HG02759 (cell line): ENCODE measurements at regions not wholly inside any gene's neighbourhood (a gene's known extent, or its start where the extent isn't known, plus 50 kb on each side); places are given as distances from the start of the nearest gene placed in this dataset.
"Not testable (repeated sequence)": the region's sequence is repeated elsewhere in the genome, so short reads cannot be mapped to it uniquely, and the experiment has no call there.

Source experiments
- ATAC-seq: cut with Tn5 transposase; IDR thresholded peaks from one replicate; pipeline ENCODE4 v1.9.1; 2021; ENCODE audit warnings: mild to moderate bottlenecking, moderate library complexity; ENCODE audit not compliant: unreplicated experiment

DNA sequence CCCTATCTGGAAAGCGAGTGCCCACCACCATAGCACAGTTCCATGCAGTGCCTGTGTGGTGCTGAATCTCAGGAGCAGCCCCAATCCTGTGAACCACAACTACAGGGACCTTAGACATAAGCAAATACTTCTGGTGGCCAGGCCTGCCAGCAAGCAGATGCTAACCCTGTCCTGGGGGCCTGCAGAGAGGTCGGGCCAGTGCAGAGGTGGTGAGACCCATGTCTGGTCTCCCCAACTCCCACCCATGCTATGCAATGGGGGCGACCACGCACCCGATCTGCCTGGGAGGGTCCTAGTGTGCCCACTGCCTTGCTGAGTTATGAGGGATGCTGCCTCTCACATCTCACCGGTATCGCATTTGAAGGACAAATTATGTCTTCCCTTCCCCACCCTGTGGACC lies 151.6 kb upstream of the ZNF337 start:
- ATAC-seq: no peak

DNA sequence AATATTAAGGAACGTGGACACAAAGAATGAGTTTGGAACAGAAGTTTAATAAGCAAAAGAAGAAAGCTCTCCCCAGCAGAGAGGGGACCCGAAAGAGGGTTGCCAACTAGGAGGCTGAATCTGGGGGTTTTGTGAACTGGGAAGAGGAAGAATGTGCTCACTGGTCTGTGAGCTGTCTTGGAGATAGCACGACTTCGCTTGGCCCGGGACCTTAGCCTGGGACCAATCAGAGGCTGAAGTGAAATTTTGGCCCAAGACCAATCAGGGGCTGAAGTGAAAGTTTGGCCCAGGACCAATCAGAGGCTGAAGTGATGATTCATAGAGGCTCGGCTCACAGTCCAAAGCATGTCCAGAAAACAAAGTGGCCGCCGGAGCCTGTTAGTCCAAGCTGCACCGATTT lies 148.0 kb upstream of the ZNF337 start:
- ATAC-seq: not testable (repeated sequence)

DNA sequence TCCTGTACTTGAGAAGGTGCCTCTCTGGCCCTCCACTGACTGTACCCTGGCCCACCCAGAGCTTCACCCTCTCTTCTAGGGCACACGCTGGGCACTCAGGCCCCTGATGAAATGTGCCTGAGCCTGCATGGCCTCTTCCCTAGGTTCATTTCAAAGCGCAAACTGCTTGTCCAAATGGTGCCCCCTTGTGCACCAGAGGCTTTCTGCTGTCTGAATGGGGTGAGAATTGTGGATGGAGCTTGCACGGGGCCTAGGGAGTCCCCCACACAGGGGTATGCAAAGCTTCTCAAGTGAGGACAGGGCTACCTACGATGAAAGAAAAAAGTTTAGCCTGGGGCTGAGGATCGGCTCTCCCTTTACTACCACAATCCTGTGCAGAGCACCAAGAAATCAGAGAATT lies 116.9 kb upstream of the ZNF337 start:
- not testable (repeated sequence) for ATAC-seq

DNA sequence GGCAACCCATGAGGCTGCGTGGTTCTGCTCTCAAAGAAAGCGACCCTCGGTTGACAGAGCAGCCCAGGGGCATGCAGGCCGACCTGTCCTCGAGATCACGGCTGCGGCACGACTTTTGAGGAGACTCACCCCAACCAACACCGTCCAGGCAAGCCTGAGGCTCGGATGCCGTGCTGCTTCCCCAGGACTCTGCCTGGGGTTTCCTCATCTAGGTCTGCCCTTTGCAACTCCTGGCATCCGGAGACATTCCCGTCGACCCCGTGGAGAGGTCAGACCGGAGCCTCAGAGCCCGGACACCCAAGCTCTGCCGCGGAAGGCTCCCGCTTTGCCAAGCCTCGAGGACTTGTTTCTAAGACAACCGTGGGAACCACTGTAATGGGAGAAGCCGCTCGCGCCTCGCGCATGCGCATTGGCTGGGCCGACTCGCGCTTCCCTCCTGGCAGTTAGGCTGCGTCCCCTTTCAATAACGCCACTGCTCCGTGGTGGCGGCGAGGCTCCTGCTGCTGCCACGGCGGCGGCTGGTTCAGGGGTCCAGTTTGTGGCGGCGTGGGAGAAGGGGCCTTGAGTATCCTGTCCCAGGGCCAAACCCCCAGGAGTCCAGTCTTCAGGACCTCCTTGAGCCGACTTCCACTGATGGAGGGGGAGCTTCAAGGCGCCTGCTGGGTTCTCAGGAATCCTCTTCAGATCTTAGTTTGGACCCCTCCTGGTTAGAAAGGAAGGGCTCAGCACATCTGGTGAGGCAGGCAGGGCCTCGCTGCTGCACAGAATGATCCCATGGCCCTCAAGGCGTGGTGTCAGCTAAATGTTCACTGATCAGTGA lies 101.7 kb upstream of the ZNF337 start:
- ATAC-seq: not testable (repeated sequence)

DNA sequence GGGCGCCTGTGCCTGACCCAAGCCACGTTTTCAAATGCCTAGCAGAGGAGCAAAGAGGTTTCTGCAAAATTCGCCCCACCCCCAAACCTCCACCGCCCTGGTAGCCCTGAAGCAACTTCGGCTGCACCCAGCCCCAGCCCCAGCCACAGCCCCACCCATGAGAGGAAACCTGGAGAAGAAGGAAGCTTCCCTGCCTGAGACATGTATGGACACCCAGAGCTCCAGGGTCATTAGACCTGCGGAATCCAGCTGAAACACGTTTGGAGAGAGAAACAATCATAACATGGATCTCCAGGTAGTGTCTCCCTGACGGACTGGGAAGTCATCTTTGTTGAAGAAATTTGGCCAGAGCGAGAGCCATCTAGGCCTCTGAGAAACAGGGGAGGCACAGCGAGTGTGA lies 100.4 kb upstream of the ZNF337 start:
- not testable (repeated sequence) for ATAC-seq

DNA sequence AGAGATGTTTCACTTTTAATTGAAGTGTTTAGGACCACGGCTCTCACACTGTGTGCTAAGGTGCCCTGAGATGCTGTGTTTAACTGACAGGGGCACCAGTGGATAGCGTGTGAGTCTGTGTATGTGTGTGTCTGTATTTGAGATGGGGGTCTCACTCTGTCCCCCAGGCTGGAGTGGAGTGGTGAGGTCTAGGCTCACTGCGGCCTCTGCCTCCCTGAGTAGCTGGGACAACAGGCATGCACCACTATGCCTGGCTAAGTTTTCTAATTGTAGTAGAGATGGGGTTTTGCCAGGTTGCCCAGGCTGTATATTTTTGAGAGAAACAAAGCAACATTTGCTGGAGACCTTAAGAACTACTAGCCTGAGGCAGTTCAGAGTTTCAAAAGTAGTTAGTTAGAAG lies 80.6 kb upstream of the ZNF337 start:
- not testable (repeated sequence) for ATAC-seq

DNA sequence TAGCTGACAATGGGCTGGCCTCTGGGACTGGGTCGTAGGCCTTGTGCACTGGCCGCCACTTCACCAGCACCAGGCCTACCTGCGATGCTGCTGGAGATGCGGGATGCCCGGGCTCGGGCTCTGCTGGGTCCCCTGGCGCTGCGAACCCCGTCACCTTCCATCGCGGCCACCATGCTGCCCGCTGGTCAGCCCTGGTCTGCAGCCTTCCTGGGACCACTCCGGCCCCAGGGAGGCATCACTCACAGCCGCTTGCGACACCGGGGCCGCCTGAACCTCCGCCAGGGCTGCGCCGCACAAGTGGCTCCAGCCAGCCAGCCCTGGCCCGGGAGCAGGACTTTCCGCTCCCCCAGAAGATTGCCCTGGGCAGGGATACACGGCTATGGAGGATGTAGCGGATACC lies 78.1 kb upstream of the ZNF337 start:
- ATAC-seq: not testable (repeated sequence)

DNA sequence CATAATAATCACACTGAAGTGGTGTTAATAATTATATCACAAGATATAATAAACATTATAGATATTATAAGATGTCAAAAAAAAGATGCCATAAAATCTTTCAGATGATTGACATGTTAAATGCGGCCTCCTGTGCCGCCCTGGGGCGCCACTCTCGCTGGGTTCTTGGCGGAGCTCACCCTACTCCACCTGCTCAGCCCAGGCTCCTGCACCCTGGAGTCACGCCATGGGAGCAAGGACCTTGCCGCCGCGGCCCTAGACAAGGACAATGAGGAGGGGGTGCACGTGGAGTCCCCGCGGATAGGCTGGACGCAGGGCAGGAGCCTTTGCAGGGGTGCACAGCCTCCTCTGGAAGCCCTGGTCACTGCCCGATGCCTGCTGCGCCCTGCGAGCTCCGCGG lies 77.5 kb upstream of the ZNF337 start:
- ATAC-seq: not testable (repeated sequence)

DNA sequence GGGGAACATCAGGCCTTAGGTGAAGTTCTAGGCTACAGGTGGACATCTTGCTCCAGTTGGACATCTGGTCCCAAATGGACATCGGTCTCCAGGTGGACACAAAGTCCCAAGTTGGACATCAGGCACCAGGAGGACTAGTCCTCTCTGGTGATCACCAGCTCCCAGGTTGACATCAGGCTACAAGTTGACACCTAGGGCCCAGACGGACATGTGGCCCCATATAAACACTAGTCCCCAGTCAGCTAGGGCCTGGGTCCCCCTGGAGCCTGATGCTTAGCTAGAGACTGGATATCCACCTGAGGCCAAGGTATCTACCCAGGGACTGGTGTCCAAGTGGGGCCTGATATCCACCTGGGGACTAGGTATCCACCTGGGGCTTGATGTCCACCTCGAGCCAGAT lies 75.8 kb upstream of the ZNF337 start:
- ATAC-seq: not testable (repeated sequence)

DNA sequence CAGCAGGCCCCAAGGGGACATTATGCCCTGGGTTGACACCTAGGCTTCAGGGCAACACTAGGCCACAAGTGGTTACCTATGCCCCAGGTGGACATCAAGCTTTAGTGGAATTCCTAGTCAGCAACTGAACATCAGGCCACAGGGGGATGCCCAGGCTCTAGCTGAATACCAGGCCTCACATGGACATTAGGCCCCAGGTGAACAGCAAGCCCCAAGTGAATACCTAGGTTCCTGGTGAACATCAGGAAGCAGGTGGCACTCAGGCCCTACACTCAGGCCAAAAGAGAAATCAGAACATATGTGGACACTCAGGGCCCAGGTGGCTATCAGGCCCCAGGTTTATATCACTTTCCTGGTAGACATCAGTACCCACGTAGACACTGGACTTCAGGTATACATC lies 75.2 kb upstream of the ZNF337 start:
- not testable (repeated sequence) for ATAC-seq

DNA sequence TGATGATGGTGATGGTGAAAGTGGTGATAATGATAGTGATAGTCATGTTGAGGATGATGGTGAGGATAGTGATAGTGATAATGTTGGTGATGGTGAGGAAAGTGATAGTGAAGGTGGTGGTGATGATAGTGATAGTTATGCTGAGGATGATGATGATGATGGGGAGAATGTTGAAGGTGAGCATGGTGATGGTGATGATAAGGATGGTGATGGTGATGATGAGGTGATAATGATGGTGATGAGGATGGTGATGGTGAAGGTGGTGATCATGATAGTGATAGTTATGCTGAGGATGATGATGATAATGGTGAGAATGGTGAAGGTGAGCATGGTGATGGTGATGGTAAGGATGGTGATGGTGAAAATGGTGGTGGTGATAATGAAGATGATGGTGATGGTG lies 64.9 kb upstream of the ZNF337 start:
- no peak for ATAC-seq

DNA sequence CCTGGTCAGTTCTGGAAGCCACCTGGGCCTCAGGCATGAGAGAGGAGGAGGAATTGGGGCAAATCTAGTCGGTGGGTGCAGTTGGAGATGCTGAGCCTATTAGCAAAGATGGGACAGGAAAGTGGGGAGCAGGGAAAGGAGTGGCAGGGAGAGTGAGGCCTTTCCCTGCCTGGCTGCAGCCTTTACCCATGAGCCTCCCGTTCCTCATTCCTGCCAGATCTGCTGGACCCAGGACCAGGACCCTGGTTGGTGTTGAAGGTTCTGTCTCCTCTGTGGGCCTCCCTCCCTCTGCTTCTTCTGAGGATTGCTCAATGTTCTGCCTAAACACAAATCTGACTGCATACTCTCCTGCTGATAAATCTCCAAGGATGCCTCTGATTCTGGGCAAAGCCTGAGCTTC lies 64.4 kb upstream of the ZNF337 start:
- ATAC-seq: not testable (repeated sequence)

DNA sequence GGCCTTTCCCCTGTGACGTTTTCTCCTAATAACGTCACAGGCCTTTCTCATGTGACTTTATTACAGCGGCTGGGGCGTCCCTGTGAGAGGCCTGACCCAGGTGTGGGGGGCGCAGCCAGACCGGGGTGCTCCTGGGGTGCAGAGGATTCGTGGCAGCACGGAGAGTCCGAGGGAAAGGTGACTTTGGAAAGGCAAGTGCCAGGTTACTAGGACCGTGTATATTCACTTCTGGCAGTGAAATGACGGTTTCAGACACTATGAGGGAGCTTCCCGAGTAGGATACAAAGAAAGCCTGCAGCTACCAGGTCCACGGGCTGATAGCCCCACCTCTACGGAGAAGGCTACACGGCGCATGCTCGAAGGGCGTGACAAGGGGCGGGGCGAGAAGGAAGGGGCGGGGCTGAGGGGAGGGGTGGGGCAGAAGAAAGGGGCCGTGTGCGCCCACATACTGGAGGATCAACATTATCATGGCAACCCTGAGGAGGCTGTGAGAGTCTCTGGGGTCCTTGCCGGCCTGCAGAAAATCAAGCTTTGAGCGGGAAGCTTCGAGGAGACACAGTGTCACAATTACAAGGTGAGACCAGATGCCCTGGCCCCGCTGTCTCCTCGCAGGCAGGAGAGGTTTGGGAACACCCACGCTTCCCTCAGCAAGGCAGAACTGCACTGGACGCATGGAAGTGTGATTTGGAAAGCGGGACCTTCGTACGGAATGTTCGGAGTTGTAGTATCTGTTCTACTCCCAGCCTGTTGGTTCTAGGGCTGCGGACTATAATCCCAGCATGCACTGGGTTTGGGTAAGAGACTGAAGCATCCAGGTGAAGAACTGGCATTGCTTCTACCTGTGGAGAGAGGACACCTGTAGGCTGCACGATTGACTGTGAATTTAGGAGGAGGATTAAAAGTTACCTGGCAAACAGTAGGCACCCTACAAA lies 54.4 kb upstream of the ZNF337 start:
- ATAC-seq: peak; percentile 81

DNA sequence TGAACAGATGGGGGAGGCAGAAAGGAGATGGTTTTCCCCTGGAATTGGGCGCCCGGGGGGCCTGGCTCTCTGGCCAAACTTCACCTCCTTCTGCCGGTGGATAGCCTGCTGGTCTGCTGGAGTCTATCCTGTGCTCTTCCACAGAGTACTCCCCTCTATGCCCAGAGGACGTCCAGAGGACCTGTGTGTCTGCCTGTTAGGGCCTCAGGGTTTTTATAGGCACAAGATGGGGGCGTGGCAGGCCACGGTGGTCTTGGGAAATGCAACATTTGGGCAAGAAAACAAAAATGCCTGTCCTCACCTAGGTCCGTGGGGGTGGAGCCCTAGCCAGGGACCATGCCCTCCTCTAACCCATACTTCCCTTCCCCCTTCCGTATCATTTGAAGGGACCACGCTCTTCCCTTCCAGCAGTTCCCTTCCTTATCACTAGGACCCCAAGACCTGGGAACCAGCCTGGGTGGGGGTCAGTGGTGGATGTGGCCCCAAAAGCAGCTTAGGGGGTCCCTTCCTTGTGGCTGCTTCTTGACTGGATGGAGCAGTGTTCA lies 53.6 kb upstream of the ZNF337 start:
- ATAC-seq: no peak

DNA sequence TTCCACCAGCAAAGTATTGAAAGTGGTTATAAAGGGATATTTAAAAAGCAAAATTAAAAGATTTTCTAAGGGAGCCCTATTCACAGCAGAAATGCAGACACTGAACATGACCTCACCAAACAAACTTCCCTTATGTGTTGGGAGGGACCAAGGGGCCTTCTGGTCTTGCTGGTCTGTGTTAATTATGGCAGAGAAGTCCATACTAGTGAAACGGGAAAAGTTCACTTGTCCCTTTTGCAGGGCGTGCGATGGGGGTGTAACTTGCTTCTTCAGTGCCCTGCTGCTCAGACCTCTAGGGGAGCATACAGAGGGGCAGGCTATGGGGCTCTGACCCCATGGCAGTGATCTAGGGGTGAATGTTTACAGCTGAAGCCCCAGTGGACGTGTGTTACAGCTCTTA lies 53.0 kb upstream of the ZNF337 start:
- no peak for ATAC-seq
